NCI-H2171 treated with DMSO at 0.1 percent for 48 hours (cell line): ENCODE measurements at regions not wholly inside any gene's neighbourhood (a gene's known extent, or its start where the extent isn't known, plus 50 kb on each side); places are given as distances from the start of the nearest gene placed in this dataset.
A peak's percentile ranks its signal among the peaks of the same experiment; 100 is the strongest.
"Not testable (repeated sequence)": the region's sequence is repeated elsewhere in the genome, so short reads cannot be mapped to it uniquely, and the experiment has no call there.

Experiments used
- DNase-seq: peaks from one replicate; lab custom pipeline; 2025; lab: John Stamatoyannopoulos, UW

DNA sequence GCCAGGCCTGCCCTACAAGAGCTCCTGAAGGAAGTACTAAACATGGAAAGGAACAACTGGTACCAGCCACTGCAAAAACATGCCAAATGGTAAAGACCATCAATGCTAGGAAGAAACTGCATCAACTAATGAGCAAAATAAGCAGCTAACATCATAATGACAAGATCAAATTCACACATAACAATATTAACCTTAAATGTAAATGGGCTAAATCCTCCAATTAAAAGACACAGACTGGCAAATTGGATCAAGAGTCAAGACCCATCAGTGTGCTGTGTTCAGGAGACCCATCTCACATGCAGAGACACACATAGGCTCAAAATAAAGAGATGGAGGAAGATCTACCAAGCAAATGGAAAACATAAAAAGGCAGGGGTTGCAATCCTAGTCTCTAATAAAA, 119.0 kb upstream of the CARMIL1 start:
- not testable (repeated sequence) for DNase-seq

DNA sequence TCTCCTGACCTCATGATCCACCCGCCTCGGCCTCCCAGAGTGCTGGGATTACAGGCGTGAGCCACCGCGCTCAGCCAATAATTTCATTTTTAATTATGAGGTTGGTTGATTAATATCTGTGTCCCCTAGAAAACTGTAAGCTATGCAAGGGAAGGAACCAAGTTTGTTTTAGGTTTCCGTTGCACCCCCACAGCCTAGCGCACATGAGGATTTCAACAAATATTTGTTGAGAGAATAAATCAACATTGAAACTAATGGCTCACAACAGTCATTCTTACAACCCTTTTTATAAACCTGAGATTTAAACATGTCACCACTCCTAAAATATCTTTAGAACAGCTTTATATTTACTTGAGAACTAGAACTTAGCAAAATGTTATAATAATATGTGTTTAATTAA, 114.0 kb upstream of the CARMIL1 start:
- no peak for DNase-seq

DNA sequence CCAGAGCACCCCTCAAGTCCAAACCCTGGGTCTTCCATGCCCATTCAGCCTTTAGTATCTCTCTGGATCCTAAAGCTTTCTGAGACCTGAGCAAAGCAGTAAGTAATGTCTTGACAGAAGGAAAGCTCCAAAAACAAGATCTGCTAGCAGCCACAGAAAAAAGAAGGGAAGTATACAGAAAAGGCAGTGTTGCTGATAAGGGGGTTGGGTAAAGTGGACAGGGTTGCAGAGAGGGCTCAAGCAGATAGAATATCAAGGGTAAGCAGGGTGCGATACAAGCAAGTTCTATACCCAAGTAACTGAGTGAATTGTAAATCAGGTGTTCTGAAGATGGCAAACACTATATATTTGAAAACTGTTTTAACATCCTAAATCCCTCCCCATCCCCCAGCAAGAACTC, 113.4 kb upstream of the CARMIL1 start:
- DNase-seq = no peak

DNA sequence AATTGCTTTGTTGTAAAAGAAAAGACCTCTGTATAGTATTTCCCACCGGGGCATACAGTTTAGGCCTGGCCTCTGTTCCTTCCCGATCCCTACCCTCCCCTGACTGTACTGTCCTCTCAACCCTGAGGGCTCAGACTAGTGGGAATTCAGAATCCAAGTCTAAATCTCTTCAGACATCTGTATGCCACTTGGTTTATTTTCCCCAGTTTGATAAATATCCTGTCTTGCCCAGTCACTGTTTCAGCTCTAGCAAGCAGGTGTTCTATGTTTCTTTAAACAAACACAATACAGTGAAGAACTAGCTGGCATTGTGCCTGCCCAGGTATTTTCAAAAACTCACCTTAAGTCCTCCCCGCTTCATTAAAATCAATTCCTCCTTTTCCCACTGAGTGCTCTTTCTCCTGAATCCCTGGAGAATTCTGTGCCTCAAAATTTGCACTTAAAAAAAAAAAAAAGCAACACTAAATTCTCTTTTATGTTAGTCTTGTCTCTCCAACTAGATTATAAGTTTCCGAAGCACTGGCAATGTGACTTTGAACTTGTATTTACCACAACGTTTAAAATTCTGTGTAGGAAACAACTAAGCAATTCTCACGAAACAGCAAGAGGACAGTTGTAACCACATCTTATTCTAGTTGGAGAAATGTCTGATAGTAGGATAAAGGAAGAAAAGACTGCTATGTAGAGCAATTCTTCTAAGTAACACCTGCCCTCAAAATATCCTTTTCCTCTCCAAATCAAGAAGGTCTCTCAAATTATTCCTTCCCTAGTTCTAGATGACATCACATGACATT, 112.0 kb upstream of the CARMIL1 start:
- peak; percentile 26 for DNase-seq

DNA sequence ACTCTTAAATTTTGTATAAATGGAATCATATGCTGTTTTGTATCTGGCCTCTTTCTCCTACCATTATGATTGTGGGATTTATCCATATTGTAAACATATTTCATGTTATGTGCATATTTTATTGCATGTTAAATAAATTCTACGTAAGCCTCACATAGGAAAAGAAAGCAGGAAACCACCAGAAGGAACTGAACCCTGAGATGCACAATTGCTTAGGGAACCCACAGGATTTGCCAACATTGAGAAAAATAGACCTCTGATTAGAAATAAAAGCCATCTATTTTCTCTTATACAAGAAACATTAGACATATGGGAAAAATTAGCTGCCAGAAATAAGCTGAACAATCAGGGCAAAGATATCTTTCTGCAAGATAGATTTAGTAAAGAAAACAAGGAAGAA, 111.2 kb upstream of the CARMIL1 start:
- no peak for DNase-seq

DNA sequence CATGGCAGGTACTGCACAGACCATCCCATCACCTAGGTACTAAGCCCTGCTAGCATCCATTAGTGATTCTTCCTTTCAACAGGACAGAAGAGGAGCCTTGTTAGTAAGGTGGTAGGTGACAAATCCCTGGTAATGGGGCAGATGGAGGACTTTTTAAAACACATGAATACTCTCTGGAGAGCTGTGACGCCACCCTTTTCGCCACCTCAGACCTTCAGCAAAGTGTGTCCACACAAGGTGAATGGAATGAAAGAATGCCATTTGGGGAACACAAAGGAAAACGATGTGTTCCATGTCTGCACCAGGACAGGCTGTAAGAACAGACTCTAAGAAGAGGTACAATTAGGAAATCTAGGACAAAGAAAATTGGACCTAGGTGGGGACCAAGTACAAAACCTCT, 110.5 kb upstream of the CARMIL1 start:
- no peak for DNase-seq

DNA sequence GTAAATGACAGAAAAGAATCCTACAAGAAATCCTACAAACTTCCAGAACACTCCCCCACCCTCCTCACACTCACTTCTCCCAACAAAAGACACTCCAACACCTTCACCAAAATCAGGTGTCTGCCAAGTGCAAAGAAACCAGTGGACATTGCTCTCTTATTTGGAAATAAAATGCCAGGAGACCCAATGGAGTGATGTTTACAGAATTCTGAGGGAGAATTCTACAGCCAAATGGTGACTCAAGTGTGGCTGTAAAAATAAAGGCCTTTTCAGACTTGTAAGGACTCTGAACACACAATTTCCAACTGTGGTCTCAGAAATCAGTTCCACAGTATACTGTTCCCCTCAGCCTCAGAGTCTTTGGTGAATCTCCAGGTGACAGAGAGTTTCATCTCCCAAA, 109.6 kb upstream of the CARMIL1 start:
- DNase-seq = no peak

DNA sequence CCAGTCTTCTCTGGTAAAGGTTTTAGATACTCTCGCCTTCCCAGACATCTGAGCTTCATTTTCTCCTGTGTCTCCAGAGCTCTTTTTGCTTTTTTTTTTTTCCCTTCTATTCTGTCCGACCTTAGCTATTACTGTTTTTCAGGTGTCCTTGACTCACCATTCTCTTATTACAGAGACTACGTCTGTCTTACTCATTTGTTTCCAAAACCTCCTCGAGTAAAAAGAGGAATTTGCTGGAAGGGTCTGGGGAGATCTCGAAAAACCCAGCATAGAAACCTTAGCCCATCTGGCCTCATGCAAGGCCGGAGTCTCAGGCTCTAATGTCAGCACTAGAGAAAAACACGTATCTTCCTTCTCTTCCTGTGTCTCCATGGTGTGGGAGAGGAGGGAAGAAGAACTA, 109.2 kb upstream of the CARMIL1 start:
- DNase-seq = no peak

DNA sequence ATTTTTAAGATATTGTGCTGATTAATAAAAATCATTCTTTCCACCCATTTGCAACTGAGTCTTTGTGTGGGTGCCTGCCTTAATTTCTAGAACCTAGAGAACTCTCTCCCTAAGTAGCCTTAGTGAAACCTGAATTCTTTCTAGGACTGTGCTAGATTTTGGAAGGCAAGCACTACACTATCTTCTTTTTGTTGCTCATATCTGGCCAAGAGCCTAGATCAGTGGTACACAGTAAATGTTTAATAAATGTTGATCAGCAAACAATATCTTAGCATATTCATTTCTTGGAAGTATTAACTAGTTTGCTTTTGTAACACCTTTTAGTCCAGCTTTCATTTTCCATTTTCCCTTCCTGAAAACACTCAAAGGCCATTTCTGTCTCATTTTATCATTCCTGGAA, 108.5 kb upstream of the CARMIL1 start:
- DNase-seq = no peak

DNA sequence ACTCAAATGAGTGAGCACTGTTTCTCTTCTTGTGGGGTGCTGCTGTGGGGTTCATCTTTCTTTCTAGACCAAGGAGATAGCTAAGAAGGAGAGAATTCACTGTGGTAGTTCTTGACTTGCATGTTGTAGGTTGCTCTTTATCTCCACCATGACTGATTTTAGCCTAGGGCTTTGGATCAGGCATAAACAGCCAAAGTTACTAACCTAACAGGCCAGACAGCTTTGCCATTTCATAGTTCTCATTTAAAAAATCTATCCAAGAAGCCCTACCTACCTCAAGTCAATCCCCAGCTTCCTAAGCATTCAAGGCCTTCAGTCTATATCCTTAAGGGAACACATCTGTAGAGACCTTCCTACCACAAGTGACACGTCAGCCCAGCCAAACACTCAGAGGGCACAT, 107.9 kb upstream of the CARMIL1 start:
- DNase-seq = no peak

DNA sequence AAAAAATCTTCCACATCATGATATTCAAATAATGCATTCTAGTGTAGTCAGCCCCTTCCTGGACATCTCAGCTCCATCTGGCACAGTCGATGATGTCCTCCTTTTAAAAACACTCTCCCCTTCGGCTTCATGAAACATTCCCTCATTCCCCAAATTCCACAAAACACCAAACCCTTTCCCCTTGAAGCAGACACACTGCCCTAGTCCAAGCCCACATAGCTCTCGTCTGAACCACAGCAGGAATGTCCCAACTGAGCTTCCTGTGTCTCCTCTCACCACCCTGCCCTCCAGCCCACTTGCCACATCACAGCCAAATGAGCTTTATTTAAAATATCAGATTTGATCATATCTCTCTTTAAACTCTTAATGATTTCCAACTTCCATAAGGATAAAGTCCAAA, 106.4 kb upstream of the CARMIL1 start:
- no peak for DNase-seq

DNA sequence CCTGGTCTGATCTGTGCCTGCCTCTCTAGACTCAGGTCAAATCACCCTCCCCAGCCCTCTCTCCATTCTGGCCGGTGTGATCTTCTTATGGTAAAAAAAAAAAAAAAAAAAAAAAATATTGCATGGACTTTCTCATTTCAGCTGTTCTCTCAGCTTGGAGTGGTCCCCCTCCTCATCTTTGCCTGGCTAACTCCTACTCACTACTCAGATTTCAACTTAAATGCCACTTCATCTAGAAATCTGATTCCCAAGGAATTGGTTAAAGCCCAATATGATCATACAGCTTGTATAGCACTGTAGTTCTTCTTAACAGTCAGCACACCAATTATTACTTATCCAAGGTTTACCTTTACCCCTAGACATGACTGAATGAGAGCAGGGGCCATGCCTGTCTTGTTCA, 105.9 kb upstream of the CARMIL1 start:
- peak; percentile 32 for DNase-seq

DNA sequence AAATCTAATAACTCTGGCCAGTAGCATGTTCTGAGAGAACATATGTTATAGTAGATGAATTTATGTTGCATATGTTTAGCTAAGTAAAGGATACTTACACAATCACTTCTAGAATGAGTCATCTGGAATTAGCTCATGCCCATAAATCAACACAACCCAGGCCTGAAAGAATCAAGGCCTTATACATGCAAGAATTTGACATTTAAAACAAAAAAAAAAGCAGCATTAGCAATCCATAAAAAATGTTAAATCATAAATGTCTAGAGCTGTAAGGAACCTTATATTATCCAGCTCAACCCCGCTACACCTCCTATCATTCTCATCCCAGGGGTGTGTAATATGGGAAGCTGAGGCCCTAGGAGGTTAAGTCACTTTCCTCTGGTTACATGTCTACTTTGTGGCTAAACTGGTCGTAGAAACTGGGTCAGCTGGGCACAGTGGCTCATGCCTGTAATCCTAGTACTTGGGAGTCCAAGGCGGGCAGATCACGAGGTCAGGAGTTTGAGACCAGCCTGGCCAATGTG, 105.2 kb upstream of the CARMIL1 start:
- DNase-seq = peak; percentile 4

DNA sequence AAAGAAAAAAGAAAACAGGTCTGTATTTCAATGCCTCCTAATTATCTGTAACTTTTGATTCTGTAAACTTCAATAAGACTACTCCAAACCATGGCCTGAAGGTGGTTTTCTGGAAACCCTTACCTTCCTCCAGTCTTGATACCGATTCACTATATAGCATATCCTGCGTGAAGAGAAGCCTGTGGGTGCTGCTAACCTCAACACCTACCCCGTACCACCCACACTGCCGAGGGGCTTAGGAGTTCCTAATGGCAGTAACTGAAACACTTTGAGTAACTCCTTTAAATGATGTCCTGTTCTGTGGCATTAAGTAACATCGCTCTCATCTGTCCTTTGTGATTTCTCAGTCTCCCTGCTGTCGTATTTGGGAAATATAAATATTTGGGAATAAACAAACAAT, 104.5 kb upstream of the CARMIL1 start:
- no peak for DNase-seq

DNA sequence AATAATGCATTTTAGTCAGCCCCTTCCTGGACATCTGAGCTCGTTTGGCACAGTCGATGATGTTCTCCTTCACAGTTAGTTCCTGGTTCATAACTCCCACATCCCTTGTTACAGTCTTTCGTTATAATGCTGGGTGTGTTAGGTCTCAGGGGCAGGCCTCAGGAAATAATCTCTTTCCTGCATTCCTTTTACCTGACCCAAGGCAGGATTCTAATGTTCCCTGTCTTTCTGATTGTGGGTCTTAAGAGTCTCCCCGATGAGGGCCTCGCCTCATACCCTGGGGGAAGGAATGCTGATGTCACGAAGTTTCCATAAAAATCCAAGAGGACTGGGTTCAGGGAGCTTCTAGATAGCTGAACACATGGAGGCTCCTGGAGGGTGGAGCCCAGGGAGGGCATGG, 104.0 kb upstream of the CARMIL1 start:
- no peak for DNase-seq

DNA sequence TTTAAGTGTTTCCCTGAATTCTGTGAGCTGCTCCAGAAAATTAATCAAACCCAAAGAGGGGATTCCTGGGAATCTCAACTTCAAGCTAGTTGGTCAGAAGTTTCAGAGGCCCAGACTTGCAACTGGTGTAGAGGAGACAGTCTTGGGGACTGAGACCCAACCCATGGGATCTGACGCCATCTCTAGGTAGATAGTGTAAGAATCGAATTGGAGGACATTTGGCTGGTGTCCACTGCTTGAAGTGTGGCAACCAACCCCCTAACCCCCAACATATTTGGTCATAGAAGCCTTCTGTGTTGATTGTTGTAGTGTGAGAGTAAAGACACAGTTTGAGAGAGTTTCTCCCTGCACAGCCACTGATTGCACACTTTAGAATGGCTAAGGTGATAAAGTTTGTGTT, 103.5 kb upstream of the CARMIL1 start:
- DNase-seq = no peak

DNA sequence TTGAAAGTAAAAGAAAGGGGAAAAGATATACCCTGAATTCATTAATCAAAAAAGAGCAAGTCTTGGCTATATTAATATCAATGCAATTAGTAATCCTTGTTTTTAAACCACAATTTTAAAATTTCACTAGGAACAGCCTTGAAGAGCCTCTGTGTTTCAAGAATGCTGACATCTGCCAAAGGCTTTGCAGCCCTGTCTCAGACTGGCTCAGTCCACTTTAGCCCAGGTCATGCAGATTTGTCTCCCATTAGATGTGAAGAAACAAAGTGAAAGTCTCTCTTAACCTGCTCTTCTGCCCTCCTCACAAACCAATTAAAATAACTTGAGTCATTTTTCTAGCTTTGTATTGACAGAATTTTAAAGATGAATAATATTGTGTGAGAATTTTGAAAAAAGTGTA, 102.7 kb upstream of the CARMIL1 start:
- no peak for DNase-seq

DNA sequence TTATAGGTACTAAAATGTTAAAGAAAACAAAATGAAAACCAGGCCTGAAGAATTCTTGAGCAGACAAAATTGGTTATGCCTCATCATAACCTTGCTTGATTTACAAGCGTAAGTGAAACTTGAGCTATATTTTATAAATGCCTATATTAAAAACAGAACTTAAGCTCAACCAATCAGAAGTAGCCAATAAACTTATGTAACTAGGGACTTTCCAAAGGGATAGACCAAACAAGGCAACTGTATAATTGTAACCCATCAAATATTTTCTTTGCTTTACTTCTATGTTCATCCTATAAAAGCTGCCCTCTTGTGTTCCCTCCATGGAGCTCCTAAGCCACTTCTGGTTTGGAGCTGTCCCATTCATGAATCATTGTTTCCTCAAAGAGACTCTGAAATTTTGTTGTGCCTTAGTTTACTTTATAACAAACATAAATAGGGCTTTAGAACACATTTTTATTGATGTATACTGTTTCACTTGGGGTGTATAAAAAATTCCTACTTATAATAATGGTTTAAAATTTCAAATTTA, 101.6 kb upstream of the CARMIL1 start:
- no peak for DNase-seq

DNA sequence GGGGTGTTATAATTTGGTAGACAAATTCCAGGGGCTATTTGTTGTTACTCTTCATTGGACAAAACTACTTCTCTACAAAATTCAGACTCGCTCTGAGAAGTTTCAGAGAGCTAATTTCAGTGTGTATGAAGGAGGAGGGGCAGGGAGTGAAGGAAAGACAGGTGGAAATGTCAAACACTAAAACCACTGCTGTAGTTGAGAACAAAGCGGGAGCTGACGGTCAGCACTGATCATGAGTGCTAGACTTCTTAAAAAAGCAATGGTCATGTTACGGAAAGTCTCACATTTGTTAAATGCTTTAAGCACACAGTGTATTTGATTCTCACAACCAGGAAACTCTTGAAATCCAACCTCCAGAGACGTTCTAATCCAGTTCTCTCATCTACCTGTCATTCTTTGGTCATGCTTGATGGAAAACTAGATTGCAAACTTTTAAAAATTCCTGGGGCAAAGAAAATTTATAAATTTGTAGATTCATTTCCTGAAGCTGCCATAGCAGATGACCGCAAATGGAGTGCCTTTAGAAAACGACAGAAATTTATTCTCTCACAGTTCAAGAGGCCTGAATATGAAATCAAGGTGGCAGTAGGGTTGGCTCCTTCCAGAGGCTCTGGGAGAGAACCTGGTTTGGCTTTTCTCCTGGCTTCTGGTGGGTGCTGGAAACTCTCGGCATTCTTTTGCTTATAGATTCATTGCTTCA, 100.7 kb upstream of the CARMIL1 start:
- no peak for DNase-seq

DNA sequence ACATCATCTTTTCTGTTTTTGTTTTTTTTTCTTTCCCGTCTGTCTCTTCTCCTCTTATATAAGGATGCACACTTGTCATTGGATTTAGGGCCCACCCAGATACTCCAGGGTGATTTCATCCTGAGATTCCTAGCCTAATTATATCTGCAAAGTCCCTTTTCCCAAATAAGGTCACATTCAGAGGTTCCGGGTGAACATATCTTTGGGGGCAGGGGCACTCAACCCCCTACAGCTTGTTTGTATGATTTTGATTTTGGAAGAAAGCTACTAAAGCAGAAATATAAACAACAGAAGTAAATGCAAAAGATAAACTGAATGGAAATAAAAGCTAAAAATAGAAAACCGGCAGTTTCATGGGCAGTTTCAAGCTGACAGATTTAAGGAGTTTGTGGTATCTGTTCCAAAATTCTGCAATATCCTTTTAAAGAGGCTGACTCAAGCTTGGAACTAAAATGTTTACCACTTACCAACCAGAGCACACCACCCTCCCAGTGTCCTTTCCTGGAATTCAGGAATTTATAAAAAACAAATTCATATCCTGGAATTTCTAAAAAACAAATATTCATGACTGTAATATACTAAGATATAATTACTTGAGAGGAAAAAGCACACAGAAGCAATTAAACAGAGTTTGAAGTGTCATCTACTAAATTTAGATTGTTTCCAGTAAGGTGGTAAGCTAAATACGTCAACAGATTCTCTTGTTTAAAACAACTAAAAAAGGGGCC, 100.0 kb upstream of the CARMIL1 start:
- DNase-seq = no peak

DNA sequence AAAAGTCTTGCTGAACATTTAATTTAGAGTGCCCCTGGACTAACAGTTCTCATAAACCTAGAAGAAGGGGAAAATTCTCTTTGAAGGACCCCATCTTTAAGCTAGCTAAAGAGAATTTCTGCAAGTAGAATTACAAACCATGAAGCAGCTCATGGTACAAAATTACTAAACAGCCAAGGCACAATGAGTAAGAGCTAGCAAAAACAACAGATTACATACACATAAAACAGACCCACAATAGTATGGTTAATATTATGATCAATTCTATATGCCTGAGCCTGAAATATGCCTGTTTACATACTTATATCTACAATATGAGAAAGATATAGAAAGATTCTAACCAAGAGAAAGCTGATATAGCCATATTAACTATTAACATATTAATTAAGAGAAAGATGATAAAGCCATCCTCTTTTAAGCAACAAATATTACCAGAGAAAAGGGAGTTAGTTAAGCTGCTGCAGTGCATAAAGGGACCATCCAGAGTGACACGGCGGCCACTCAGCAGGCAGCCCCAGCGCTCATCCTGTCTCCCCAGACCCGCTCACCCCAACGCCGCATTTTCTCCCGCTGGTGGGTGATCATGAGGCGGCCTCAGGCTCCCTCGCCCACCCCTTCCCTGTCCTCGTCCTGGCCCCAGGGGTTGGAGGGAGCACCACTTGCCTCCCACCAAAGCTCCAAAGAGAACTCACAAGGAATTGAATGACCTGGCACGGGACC, 98.4 kb upstream of the CARMIL1 start:
- DNase-seq = no peak

DNA sequence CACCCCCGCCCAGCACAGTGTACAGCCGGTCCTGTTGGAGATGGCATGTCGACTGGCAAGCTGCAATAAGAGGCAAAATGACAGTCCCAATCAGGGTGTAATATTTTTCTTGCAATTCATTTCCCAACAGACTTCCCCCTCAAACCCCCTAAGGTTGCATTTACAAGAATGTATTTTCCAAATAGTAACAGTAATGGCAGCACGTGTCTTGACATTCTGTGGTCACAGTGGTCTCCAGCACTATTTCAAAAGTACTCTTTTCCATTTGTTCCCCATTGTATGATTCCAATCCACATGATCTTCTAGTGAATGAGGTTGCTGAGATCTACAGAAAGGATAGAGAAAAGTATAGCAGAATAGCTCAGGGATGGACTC, 97.8 kb upstream of the CARMIL1 start:
- DNase-seq = no peak
